Retinal pigment epithelial cell (primary cell): ENCODE measurements at regions not wholly inside any gene's neighbourhood (a gene's known extent, or its start where the extent isn't known, plus 50 kb on each side); places are given as distances from the start of the nearest gene placed in this dataset.

Experiments used
- DNase-seq: peaks from one replicate; pipeline ENCODE4 v3.0.0-alpha.2; 2010; ENCODE audit warnings: low read depth
- H3K4me3 ChIP-seq: 2 replicates; pipeline ENCODE4 v1.5.1; 2011; ENCODE audit warnings: mild to moderate bottlenecking, low read length, control low read depth, moderate library complexity
- CTCF ChIP-seq: conservative IDR thresholded peaks from 2 replicates; pipeline ENCODE4 v1.5.1; 2011; ENCODE audit warnings: low read depth, low read length, control low read depth, inconsistent platforms

GRCh38 chrX:132270699-132271098 lies 51.5 kb upstream of the RAP2C start:
- no peak for TF ChIP-seq CTCF
- DNase-seq: no peak
- no peak overlapping the region for H3K4me3 ChIP-seq

GRCh38 chrX:132270021-132270420 lies 50.8 kb upstream of the RAP2C start:
- no peak overlapping the region for H3K4me3 ChIP-seq
- no peak for TF ChIP-seq CTCF
- DNase-seq: no peak
